ENCODE measurements at regions not wholly inside any gene's neighbourhood (a gene's known extent, or its start where the extent isn't known, plus 50 kb on each side); places are given as distances from the start of the nearest gene placed in this dataset.

DNA sequence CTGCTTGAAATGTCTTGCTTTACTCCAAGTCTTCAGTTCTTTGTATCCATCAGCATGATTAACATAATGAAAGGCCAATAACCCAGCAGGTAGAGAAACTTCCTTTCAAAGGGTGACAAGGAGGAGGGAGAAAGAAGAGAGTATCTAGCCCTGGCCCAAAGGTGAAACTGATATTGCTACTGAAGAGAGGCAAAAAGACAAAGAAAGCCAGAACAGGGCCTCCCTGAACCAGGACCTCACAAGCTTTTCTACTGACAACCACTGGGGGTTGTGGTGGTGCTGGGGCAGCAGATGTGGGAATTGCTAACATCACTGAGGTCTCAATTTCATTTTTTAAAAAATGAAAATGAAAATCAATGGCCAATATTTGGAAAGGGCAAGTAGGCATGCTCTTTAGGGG lies 234.1 kb downstream of the RSL24D1 start:
- TF ChIP-seq, protein P1, sequence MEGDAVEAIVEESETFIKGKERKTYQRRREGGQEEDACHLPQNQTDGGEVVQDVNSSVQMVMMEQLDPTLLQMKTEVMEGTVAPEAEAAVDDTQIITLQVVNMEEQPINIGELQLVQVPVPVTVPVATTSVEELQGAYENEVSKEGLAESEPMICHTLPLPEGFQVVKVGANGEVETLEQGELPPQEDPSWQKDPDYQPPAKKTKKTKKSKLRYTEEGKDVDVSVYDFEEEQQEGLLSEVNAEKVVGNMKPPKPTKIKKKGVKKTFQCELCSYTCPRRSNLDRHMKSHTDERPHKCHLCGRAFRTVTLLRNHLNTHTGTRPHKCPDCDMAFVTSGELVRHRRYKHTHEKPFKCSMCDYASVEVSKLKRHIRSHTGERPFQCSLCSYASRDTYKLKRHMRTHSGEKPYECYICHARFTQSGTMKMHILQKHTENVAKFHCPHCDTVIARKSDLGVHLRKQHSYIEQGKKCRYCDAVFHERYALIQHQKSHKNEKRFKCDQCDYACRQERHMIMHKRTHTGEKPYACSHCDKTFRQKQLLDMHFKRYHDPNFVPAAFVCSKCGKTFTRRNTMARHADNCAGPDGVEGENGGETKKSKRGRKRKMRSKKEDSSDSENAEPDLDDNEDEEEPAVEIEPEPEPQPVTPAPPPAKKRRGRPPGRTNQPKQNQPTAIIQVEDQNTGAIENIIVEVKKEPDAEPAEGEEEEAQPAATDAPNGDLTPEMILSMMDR (conservative IDR thresholded peaks at IDR 0.05; ENCODE audit: low read depth, low read length): no peak
- no peak overlapping the region for H3K4me3 ChIP-seq (ENCODE audit: low read depth, low read length)
- no peak for DNase-seq (ENCODE audit: low read depth)

DNA sequence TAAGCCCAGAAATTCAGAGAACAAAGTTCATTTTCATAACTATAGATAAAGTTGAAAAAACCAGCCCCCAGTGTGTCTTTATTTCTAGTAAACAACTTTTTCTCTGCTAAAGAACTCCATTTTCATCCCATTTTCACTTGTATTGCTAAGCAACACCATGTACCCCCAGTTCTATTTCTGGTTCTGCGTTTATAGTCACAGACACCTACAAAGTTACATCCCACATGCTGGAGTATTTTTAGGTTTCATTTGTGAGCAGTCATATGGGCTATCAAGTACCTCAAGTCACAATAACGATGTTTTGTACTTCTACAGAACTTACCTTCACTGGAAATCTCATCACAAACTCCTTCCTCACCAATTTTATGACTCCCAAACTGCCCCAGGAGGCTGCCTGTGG lies 236.5 kb downstream of the RSL24D1 start:
- TF ChIP-seq, protein P1 (conservative IDR thresholded peaks at IDR 0.05; ENCODE audit: low read depth, low read length): no peak
- DNase-seq (ENCODE audit: low read depth): no peak
- no peak overlapping the region for H3K4me3 ChIP-seq (ENCODE audit: low read depth, low read length)

DNA sequence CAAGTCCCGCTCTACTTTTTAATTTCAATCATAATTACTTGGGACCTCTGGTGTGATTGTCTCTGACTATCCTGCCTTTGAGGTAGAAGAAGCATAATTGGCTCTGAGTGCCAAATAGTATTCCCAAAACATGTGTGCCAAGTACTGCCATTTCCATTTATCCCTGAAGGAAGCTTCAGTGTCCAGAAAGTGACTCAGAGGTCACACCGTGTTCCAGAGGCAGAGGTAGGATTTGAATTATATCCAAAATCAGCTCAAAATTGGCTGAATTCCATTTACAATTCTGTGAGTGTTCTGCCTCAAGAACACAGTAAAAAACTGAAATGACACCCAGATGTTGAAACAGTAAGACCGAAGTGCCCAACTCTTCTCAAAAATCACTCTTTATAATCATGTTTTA lies 255.3 kb downstream of the RSL24D1 start:
- H3K4me3 ChIP-seq (ENCODE audit: low read depth, low read length): no peak overlapping the region
- TF ChIP-seq, protein P1 (conservative IDR thresholded peaks at IDR 0.05; ENCODE audit: low read depth, low read length): no peak
- no peak for DNase-seq (ENCODE audit: low read depth)

DNA sequence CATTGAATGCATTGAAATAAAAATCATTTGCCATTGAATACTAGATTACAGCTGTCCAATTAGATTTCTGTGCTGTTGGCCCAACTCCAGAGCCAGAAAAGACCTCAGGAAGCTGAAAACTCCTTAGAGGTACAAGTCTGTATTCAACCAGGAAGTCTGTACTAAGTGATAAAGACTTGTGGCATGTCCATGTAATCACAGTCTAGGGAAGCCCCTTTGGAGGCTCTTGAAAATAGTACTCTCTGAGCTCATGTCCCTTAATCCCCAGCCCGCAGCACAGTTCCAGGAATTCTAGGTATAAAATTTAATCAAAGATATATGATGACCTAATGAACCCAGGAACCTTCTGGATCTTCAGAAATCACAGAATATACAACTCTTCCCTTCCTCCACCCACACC lies 279.4 kb downstream of the RSL24D1 start:
- TF ChIP-seq, protein P1 (conservative IDR thresholded peaks at IDR 0.05; ENCODE audit: low read depth, low read length): no peak
- no peak overlapping the region for H3K4me3 ChIP-seq (ENCODE audit: low read depth, low read length)
- DNase-seq (ENCODE audit: low read depth): no peak

DNA sequence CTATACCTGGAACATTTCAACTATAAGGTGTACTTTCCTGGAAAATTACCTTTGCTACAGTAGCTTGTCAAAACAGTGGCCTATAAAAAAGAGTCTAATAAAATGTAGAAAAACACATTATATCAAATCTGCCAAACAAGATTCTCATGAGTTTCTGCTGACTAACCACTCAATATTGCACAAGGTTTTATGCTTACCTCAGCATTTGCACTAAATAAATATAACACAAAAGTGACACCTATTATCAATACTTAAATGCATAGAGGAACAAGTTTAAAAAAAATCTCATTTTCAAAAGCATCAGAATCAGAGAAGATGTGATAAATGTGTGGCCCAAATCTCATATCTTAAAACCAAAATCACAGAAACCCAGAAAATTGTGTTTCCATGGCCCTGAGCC lies 281.4 kb downstream of the RSL24D1 start:
- H3K4me3 ChIP-seq (ENCODE audit: low read depth, low read length): no peak overlapping the region
- TF ChIP-seq, protein P1 (conservative IDR thresholded peaks at IDR 0.05; ENCODE audit: low read depth, low read length): no peak
- DNase-seq (ENCODE audit: low read depth): no peak

DNA sequence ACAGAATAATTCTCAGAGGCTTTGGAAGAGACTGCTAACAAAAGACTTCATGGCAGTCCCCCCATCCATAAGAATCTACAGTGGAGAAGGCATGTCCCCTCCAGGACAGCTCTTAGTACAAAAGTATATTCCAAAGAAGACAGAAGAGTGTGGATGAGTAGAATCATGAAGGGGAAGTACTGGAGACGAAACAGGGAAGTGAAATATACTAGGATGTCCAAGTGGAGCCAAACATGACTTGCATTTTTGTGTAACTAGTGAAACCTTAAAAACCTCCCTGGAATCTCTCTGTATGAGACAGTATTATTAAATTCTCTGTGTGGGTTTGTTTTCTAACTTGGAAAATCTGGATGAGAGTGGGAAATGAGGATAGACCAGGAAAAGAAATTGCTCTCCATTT lies 312.4 kb downstream of the RSL24D1 start:
- H3K4me3 ChIP-seq (ENCODE audit: low read depth, low read length): no peak overlapping the region
- no peak for DNase-seq (ENCODE audit: low read depth)
- TF ChIP-seq, protein P1 (conservative IDR thresholded peaks at IDR 0.05; ENCODE audit: low read depth, low read length): no peak

DNA sequence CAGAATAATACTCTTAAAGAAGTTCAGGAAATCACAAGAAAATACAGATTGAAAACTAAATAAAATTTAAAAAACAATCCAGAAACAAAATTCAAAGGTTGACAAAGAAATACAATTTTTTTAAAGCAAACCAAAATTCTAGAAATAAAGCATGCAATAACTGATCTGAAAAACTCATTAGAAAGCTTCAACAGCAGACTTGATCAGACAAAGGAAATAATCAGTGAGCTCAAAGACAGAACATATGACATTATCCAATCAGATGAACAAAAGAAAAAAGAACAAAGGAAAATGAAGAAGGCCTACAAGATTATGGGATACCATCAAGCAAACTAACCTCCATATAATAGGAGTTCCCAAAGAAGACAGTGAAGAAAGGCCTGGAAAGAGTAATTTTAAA lies 336.8 kb downstream of the RSL24D1 start:
- no peak overlapping the region for H3K4me3 ChIP-seq (ENCODE audit: low read depth, low read length)
- no peak for DNase-seq (ENCODE audit: low read depth)

More for the DNA sequence above, 336.8 kb downstream of the RSL24D1 start:
- TF ChIP-seq, protein P1 (conservative IDR thresholded peaks at IDR 0.05; ENCODE audit: low read depth, low read length): no peak

Measured in choroid plexus epithelial cell (primary cell).